OCI-LY7 (cell line): ENCODE measurements at regions not wholly inside any gene's neighbourhood (a gene's known extent, or its start where the extent isn't known, plus 50 kb on each side); places are given as distances from the start of the nearest gene placed in this dataset.

ENCODE experiments used
- BruUV-seq: library from RNA; stranded (reverse); fragments of 400-500 nt; replicated peaks from 2 replicates; lab custom pipeline; 2021; lab: Mats Ljungman, UMichigan
- CTCF ChIA-PET: fragments of 300-600 bp; sonication (Branson Sonifier 250); formaldehyde crosslinking; loops from one replicate; lab custom pipeline; 2022; ENCODE audit warnings: antibody characterized with exemption; ENCODE audit not compliant: unreplicated experiment; lab: Charles Lee
- POLR2A ChIA-PET: fragments of 300-600 bp; sonication (Branson Sonifier 250); formaldehyde crosslinking; loops from one replicate; lab custom pipeline; 2022; ENCODE audit warnings: antibody characterized with exemption; lab: Charles Lee
- DNase-seq: peaks from one replicate; pipeline ENCODE4 v3.0.0-alpha.2; 2015; ENCODE audit warnings: low spot score
- H2AFZ ChIP-seq: fragments of 200-600 bp; sonication (generic), shearing (Covaris generic); 2 replicates; pipeline ENCODE4 v1.6.1; 2014; ENCODE audit warnings: mild to moderate bottlenecking, antibody characterized with exemption, low read length, moderate library complexity
- H3K27ac ChIP-seq: fragments of 200-600 bp; sonication (generic); 2 replicates; pipeline ENCODE4 v1.5.1; 2014; ENCODE audit warnings: mixed run types, low read depth, mild to moderate bottlenecking, moderate library complexity, low read length, inconsistent platforms; ENCODE audit not compliant: poor library complexity, severe bottlenecking
- H3K36me3 ChIP-seq: fragments of 200-600 bp; sonication (generic); 2 replicates; pipeline ENCODE4 v1.6.1; 2014; ENCODE audit warnings: mild to moderate bottlenecking, antibody characterized with exemption, low read length, moderate library complexity, mixed read lengths; ENCODE audit not compliant: insufficient read depth
- H3K4me1 ChIP-seq: fragments of 200-600 bp; sonication (generic); 2 replicates; pipeline ENCODE4 v1.5.1; 2014; ENCODE audit warnings: mild to moderate bottlenecking, low read length; ENCODE audit not compliant: insufficient read depth, poor library complexity, severe bottlenecking
- H3K4me2 ChIP-seq: fragments of 200-600 bp; sonication (generic); 2 replicates; pipeline ENCODE4 v1.6.1; 2014; ENCODE audit warnings: mild to moderate bottlenecking, low read length
- H3K4me3 ChIP-seq: fragments of 200-600 bp; sonication (generic); 2 replicates; pipeline ENCODE4 v1.5.1; 2014; ENCODE audit warnings: mild to moderate bottlenecking, low read depth, low read length; ENCODE audit not compliant: poor library complexity, severe bottlenecking
- H3K79me2 ChIP-seq: fragments of 200-600 bp; sonication (generic); 2 replicates; pipeline ENCODE4 v1.6.1; 2016; ENCODE audit warnings: low read depth, mild to moderate bottlenecking, low read length, moderate library complexity, mixed read lengths; ENCODE audit not compliant: insufficient read depth
- H3K9me2 ChIP-seq: fragments of 200-600 bp; sonication (generic); 2 replicates; pipeline ENCODE4 v1.6.1; 2016; ENCODE audit warnings: mild to moderate bottlenecking, low read length, mixed read lengths; ENCODE audit not compliant: insufficient read depth
- H3K9me3 ChIP-seq: fragments of 200-600 bp; sonication (generic); 2 replicates; pipeline ENCODE4 v1.6.1; 2014; ENCODE audit warnings: mild to moderate bottlenecking, mixed run types, low read length, mixed read lengths
- H4K20me1 ChIP-seq: fragments of 200-600 bp; sonication (generic); 2 replicates; pipeline ENCODE4 v1.6.1; 2014; ENCODE audit warnings: mild to moderate bottlenecking, antibody characterized with exemption, low read length, moderate library complexity, mixed read lengths; ENCODE audit not compliant: insufficient read depth
- EZH2phosphoT487 ChIP-seq: fragments of 200-600 bp; sonication (generic); IDR thresholded peaks from 2 replicates; pipeline ENCODE4 v1.6.1; 2018; ENCODE audit warnings: low read depth, borderline replicate concordance, mild to moderate bottlenecking, mixed run types, antibody characterized with exemption, low read length, moderate library complexity, mixed read lengths
- intact Hi-C: fragments of 100-400 bp; cut with micrococcal nuclease; formaldehyde crosslinking; loops from one replicate; pipeline ENCODE4 v1.10.0; 2022; ENCODE audit not compliant: unreplicated experiment
- TF ChIP-seq, protein P1 (sequence below): fragments of 200-600 bp; sonication (generic); conservative IDR thresholded peaks from 2 replicates; pipeline ENCODE4 v1.5.1; 2014; ENCODE audit warnings: mild to moderate bottlenecking, antibody characterized with exemption, low read length, moderate library complexity, mixed read lengths

DNA sequence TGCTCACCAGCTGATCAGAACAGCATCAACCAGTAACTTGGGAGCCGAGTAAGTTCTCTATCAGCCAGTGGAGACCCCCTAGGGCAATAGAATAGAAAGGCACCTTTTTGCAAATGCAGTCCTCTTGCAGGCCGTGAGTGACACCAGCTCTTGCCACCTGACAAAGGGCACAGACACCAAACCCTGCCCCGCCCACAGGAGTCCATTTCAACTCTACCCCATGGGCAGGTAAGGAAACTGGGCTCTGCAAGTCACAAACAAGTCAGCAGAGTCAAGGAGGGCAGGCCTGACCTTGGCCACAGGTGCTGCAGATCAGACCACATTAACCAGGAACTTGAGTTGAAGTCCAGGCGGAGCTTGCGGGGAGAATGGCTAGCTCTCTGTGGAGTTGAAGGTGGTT, 77.4 kb upstream of the SPATA13 start:
- H3K27ac ChIP-seq: no peak overlapping the region
- no peak overlapping the region for H3K4me3 ChIP-seq
- ChIA-PET POLR2A (no interaction called here), CTCF (no interaction called here)
- no TSS peak for BruUV-seq
- no peak overlapping the region for H2AFZ ChIP-seq
- H3K4me1 ChIP-seq: no peaks in the 10 kb centered on the region
- H3K9me3 ChIP-seq: no peaks in the 10 kb centered on the region
- H3K79me2 ChIP-seq: no peaks in the 10 kb centered on the region
- TF ChIP-seq, protein P1, sequence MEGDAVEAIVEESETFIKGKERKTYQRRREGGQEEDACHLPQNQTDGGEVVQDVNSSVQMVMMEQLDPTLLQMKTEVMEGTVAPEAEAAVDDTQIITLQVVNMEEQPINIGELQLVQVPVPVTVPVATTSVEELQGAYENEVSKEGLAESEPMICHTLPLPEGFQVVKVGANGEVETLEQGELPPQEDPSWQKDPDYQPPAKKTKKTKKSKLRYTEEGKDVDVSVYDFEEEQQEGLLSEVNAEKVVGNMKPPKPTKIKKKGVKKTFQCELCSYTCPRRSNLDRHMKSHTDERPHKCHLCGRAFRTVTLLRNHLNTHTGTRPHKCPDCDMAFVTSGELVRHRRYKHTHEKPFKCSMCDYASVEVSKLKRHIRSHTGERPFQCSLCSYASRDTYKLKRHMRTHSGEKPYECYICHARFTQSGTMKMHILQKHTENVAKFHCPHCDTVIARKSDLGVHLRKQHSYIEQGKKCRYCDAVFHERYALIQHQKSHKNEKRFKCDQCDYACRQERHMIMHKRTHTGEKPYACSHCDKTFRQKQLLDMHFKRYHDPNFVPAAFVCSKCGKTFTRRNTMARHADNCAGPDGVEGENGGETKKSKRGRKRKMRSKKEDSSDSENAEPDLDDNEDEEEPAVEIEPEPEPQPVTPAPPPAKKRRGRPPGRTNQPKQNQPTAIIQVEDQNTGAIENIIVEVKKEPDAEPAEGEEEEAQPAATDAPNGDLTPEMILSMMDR: no peak
- TF ChIP-seq EZH2phosphoT487: no peak
- DNase-seq: no peak
- no peaks in the 10 kb centered on the region for H3K9me2 ChIP-seq
- intact Hi-C loops: no loop called here
- no peak overlapping the region for H3K4me2 ChIP-seq
- no peaks in the 10 kb centered on the region for H4K20me1 ChIP-seq
- H3K36me3 ChIP-seq: no peaks in the 10 kb centered on the region

DNA sequence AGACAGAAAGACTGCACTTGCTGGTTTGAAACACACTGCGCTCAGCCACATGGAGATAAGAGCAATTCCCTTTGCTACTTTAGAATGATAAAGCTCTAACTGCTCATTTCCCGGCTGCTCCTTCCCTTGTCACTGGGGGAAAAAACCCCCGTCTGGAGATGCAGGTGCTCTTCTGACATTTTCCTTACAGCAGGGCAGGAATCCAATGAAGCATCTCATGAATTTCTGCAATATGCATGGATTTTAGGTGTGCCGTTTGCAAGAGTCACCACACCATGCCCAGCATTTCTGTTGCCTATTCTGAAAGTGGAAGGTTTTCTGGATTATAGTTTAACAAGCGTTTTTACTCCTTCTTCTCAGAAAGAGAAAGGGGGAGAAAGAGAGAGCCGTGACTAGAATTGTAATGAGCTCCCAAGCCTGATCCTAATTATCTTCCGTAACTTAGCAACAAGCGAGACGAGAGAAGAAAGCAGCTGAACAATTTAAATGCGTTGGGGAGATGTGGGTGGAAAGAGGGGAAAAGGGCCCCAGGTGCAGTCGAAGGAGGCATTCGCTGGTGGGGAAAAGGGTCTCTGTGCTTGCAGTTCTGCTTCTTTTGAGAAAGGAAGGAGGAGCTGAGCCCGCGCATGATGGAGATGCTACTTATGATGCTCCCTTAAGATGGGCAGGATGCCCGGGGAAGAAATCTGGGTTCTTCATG, 76.6 kb upstream of the SPATA13 start:
- TF ChIP-seq, protein P1: no peak
- no peak for TF ChIP-seq EZH2phosphoT487
- BruUV-seq: no TSS peak
- Histone ChIP-seq H3K79me2 (no peaks in the 10 kb centered on the region), H3K4me3 (no peak overlapping the region), H4K20me1 (no peaks in the 10 kb centered on the region), H3K9me2 (no peaks in the 10 kb centered on the region), H3K36me3 (no peaks in the 10 kb centered on the region), H2AFZ (no peak overlapping the region), H3K9me3 (no peaks in the 10 kb centered on the region), H3K4me1 (no peaks in the 10 kb centered on the region), H3K4me2 (no peak overlapping the region), H3K27ac (no peak overlapping the region)
- ChIA-PET CTCF (no interaction called here), POLR2A (no interaction called here)
- DNase-seq: no peak
- intact Hi-C loops: no loop called here

DNA sequence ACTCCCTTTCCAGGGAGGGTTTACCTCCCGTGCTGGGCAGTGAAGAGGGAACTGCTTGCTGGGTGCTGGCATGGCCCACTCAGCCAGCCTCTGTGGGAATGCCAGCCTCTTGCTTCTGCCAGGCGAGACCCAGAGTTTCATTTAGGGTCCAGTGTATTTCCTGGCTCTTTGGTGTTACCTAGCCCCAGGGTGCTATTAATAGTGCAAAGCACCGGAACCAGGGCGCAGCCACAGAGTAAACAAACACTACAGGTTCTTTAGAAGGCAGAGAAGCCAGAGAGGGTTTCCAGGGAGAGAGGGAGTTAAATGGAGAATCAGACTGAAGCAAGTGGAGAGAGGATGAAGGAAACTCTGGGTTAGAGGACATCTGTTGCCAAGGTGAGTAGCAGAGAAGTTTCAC, 74.9 kb upstream of the SPATA13 start:
- Histone ChIP-seq H3K9me3 (no peaks in the 10 kb centered on the region), H3K79me2 (no peaks in the 10 kb centered on the region), H3K27ac (no peak overlapping the region), H3K4me3 (no peak overlapping the region), H2AFZ (no peak overlapping the region), H3K9me2 (no peaks in the 10 kb centered on the region), H3K36me3 (no peaks in the 10 kb centered on the region), H3K4me2 (no peak overlapping the region), H3K4me1 (no peaks in the 10 kb centered on the region), H4K20me1 (no peaks in the 10 kb centered on the region)
- no TSS peak for BruUV-seq
- POLR2A ChIA-PET: interaction anchor here (0.7 to 1.2 kb wide), 4 partner anchors 10 to 227 kb away, joined by 3 to 5 read pairs (median 3); no protein-coding TSS in a partner anchor
- intact Hi-C loops: no loop called here
- TF ChIP-seq, protein P1: no peak
- TF ChIP-seq EZH2phosphoT487: no peak
- CTCF ChIA-PET: no interaction called here
- no peak for DNase-seq
